ENCODE measurements at regions not wholly inside any gene's neighbourhood (a gene's known extent, or its start where the extent isn't known, plus 50 kb on each side); places are given as distances from the start of the nearest gene placed in this dataset.

- WGBS, 2 donors (ENCODE audit: low coverage in 1 of 2): 40 to 46% methylated on average over 2 of the region's 2 CpGs
- in situ Hi-C loops (cut with MboI; ENCODE audit: low pct_ligation_motif_present in 1 of 4, low pct_unique_long_range_greater_than_20kb in 1 of 4, low sequenced_read_pairs in 3 of 4): no loop called here
- intact Hi-C loops (cut with DNase I; ENCODE audit: low total_unique reads): no loop called here
- H3K9me3 ChIP-seq: no peaks in the 10 kb centered on the region
- TF ChIP-seq EP300 (IDR thresholded peaks at IDR 0.05; ENCODE audit: low read depth) (no peak), POLR2A (IDR thresholded peaks at IDR 0.05) (no peak)
- H3K36me3 ChIP-seq: no peaks in the 10 kb centered on the region
- no peak overlapping the region for H3K27ac ChIP-seq
- no peaks in the 10 kb centered on the region for H3K4me1 ChIP-seq
- DNase-seq: no peak
- no peak overlapping the region for H3K4me3 ChIP-seq
- H3K27me3 ChIP-seq: no peaks in the 10 kb centered on the region
Observed at GRCh38 chr1:63190171-63190570, 132.2 kb upstream of the FOXD3 start.

- no peak for DNase-seq
- no peaks in the 10 kb centered on the region for H3K9me3 ChIP-seq
Observed at GRCh38 chr1:63198871-63199394, 123.4 kb upstream of the FOXD3 start.

GRCh38 chr1:63199706-63200335, 122.5 kb upstream of the FOXD3 start:
- 39 to 55% methylated on average over 7 of the region's 7 CpGs for WGBS, 2 donors (ENCODE audit: low coverage in 1 of 2)
- Histone ChIP-seq H3K9me3 (no peaks in the 10 kb centered on the region), H3K27me3 (peaks cover 21% of the 10 kb centered on the region), H3K36me3 (no peaks in the 10 kb centered on the region), H3K4me1 (no peaks in the 10 kb centered on the region), H3K4me3 (no peak overlapping the region), H3K27ac (no peak overlapping the region)
- TF ChIP-seq CTCF (IDR thresholded peaks at IDR 0.05): no peak
- no peak for TF ChIP-seq POLR2A (IDR thresholded peaks at IDR 0.05)
- TF ChIP-seq POLR2AphosphoS5 (IDR thresholded peaks at IDR 0.05): no peak
- no peak for TF ChIP-seq EP300 (IDR thresholded peaks at IDR 0.05; ENCODE audit: low read depth)
- no peak for DNase-seq
- in situ Hi-C loops (cut with MboI; ENCODE audit: low pct_ligation_motif_present in 1 of 4, low pct_unique_long_range_greater_than_20kb in 1 of 4, low sequenced_read_pairs in 3 of 4) (no loop called here), intact Hi-C loops (cut with DNase I; ENCODE audit: low total_unique reads) (no loop called here)

More at GRCh38 chr1:63198871-63199394, 123.4 kb upstream of the FOXD3 start:
- Histone ChIP-seq H3K4me1 (no peaks in the 10 kb centered on the region), H3K36me3 (no peaks in the 10 kb centered on the region), H3K27ac (no peak overlapping the region), H3K4me3 (no peak overlapping the region), H3K27me3 (peaks cover 21% of the 10 kb centered on the region)
- WGBS, 2 donors (ENCODE audit: low coverage in 1 of 2): 43 to 51% methylated on average over 6 to 7 of the region's 7 CpGs
- intact Hi-C loops (cut with DNase I; ENCODE audit: low total_unique reads): no loop called here
- TF ChIP-seq POLR2AphosphoS5 (IDR thresholded peaks at IDR 0.05) (no peak), CTCF (IDR thresholded peaks at IDR 0.05) (no peak), POLR2A (IDR thresholded peaks at IDR 0.05) (no peak), EP300 (IDR thresholded peaks at IDR 0.05; ENCODE audit: low read depth) (no peak)
- in situ Hi-C loops (cut with MboI; ENCODE audit: low pct_ligation_motif_present in 1 of 4, low pct_unique_long_range_greater_than_20kb in 1 of 4, low sequenced_read_pairs in 3 of 4): no loop called here

- Histone ChIP-seq H3K9me3 (no peaks in the 10 kb centered on the region), H3K27ac (no peak overlapping the region), H3K4me1 (no peaks in the 10 kb centered on the region), H3K4me3 (no peak overlapping the region), H3K27me3 (peaks cover 21% of the 10 kb centered on the region), H3K36me3 (no peaks in the 10 kb centered on the region)
- no peak for TF ChIP-seq POLR2A (IDR thresholded peaks at IDR 0.05)
- TF ChIP-seq POLR2AphosphoS5 (IDR thresholded peaks at IDR 0.05): no peak
- no peak for TF ChIP-seq EP300 (IDR thresholded peaks at IDR 0.05; ENCODE audit: low read depth)
- no peak for TF ChIP-seq CTCF (IDR thresholded peaks at IDR 0.05)
- intact Hi-C loops (cut with DNase I; ENCODE audit: low total_unique reads) (no loop called here), in situ Hi-C loops (cut with MboI; ENCODE audit: low pct_ligation_motif_present in 1 of 4, low pct_unique_long_range_greater_than_20kb in 1 of 4, low sequenced_read_pairs in 3 of 4) (no loop called here)
- WGBS, 2 donors (ENCODE audit: low coverage in 1 of 2): 40 to 49% methylated on average over 1 to 3 of the region's 3 CpGs
- DNase-seq: no peak
Observed at GRCh38 chr1:63200676-63201075, 121.7 kb upstream of the FOXD3 start.

GRCh38 chr1:63203641-63204040, 118.7 kb upstream of the FOXD3 start:
- Histone ChIP-seq H3K9me3 (no peaks in the 10 kb centered on the region), H3K36me3 (no peaks in the 10 kb centered on the region), H3K27me3 (peaks cover 21% of the 10 kb centered on the region), H3K4me3 (no peak overlapping the region), H3K27ac (no peak overlapping the region), H3K4me1 (no peaks in the 10 kb centered on the region)
- 81 to 89% methylated on average over 2 of the region's 2 CpGs for WGBS, 2 donors (ENCODE audit: low coverage in 1 of 2)
- DNase-seq: no peak
- in situ Hi-C loops (cut with MboI; ENCODE audit: low pct_ligation_motif_present in 1 of 4, low pct_unique_long_range_greater_than_20kb in 1 of 4, low sequenced_read_pairs in 3 of 4) (no loop called here), intact Hi-C loops (cut with DNase I; ENCODE audit: low total_unique reads) (no loop called here)
- TF ChIP-seq POLR2AphosphoS5 (IDR thresholded peaks at IDR 0.05) (no peak), POLR2A (IDR thresholded peaks at IDR 0.05) (no peak), EP300 (IDR thresholded peaks at IDR 0.05; ENCODE audit: low read depth) (no peak), CTCF (IDR thresholded peaks at IDR 0.05) (no peak)

Data from transverse colon (tissue), 4 donors.